SK-N-SH (cell line): ENCODE measurements at regions not wholly inside any gene's neighbourhood (a gene's known extent, or its start where the extent isn't known, plus 50 kb on each side); places are given as distances from the start of the nearest gene placed in this dataset.

Source experiments
- CTCF ChIA-PET: fragments of 300-600, 350-600 bp; formaldehyde crosslinking; extraction: SDS; loops from one replicate; lab custom pipeline; 2021; lab: Yijun Ruan, JAX
- POLR2A ChIA-PET: fragments of 350-600 bp; sonication (Branson Sonifier 250); formaldehyde crosslinking; extraction: SDS; loops from one replicate; lab custom pipeline; 2020; ENCODE audit warnings: antibody characterized with exemption, inconsistent platforms; lab: Yijun Ruan, JAX
- DNase-seq: peaks from one replicate; pipeline ENCODE4 v3.0.0; 2012
- H2AFZ ChIP-seq: fragments of 200-600 bp; sonication (generic); 2 replicates; pipeline ENCODE4 v1.8.1; 2016; ENCODE audit warnings: antibody characterized with exemption, mild to moderate bottlenecking, low read depth
- H3F3A ChIP-seq: fragments of 200-600 bp; sonication (generic); replicated peaks from 2 replicates; pipeline ENCODE3; 2016; ENCODE audit warnings: antibody characterized with exemption, mild to moderate bottlenecking; ENCODE audit not compliant: insufficient read depth
- H3K27ac ChIP-seq, 2 experiments: fragments of 200-500 bp in 1 of 2; fragments of 200-600 bp in 1 of 2; sonication (Bioruptor generic) in 1 of 2; sonication (generic), shearing (Covaris generic) in 1 of 2; 2 replicates each; pipeline versions ENCODE4 v1.5.1 to v1.6.1; 2014 to 2016; ENCODE audit warnings: low read depth in 2 of 2, inconsistent platforms in 1 of 2, low read length in 1 of 2, mild to moderate bottlenecking in 1 of 2, mixed read lengths in 1 of 2
- H3K27me3 ChIP-seq: fragments of 200-600 bp; sonication (generic), shearing (Covaris generic); 2 replicates; pipeline ENCODE4 v1.6.1; 2016; ENCODE audit warnings: mixed run types; ENCODE audit not compliant: insufficient read depth
- H3K36me3 ChIP-seq, 2 experiments: fragments of 200-500 bp in 1 of 2; fragments of 200-600 bp in 1 of 2; sonication (Bioruptor generic) in 1 of 2; sonication (generic) in 1 of 2; replicated peaks in 1 of 2; 2 replicates each; pipeline versions ENCODE3 to v1.5.1; 2014 to 2016; ENCODE audit warnings: low read length in 1 of 2, mild to moderate bottlenecking in 1 of 2; ENCODE audit not compliant: insufficient read depth in 2 of 2, control insufficient read depth in 1 of 2
- H3K4me1 ChIP-seq, 2 experiments: fragments of 200-500 bp in 1 of 2; fragments of 200-600 bp in 1 of 2; sonication (Bioruptor generic) in 1 of 2; sonication (generic), shearing (Covaris generic) in 1 of 2; 2 replicates each; pipeline versions ENCODE4 v1.5.1 to v1.6.1; 2014 to 2016; ENCODE audit warnings: low read depth in 1 of 2, low read length in 1 of 2, mixed run types in 1 of 2; ENCODE audit not compliant: insufficient read depth in 2 of 2, control insufficient read depth in 1 of 2
- H3K4me2 ChIP-seq: fragments of 200-600 bp; sonication (generic), shearing (Covaris generic); 2 replicates; pipeline ENCODE4 v1.6.1; 2017; ENCODE audit warnings: mixed run types
- H3K4me3 ChIP-seq, 2 experiments: fragments of 200-500 bp in 1 of 2; fragments of 200-600 bp in 1 of 2; sonication (Bioruptor generic) in 1 of 2; sonication (generic), shearing (Covaris generic) in 1 of 2; 2 replicates each; pipeline versions ENCODE4 v1.5.1 to v1.8.1; 2014 to 2016; ENCODE audit warnings: low read depth in 2 of 2, inconsistent platforms in 1 of 2, low read length in 1 of 2, mild to moderate bottlenecking in 1 of 2, mixed read lengths in 1 of 2, moderate library complexity in 1 of 2
- H3K79me2 ChIP-seq: fragments of 200-600 bp; sonication (generic); 2 replicates; pipeline ENCODE4 v1.8.1; 2017; ENCODE audit warnings: mild to moderate bottlenecking; ENCODE audit not compliant: insufficient read depth
- H3K9ac ChIP-seq: fragments of 200-600 bp; sonication (generic); 2 replicates; pipeline ENCODE4 v1.6.1; 2017; ENCODE audit warnings: mixed run types
- H3K9me2 ChIP-seq: fragments of 200-600 bp; sonication (generic); 2 replicates; pipeline ENCODE4 v1.6.1; 2017; ENCODE audit warnings: mixed run types
- H3K9me3 ChIP-seq: fragments of 200-600 bp; sonication (generic); 2 replicates; pipeline ENCODE4 v1.6.1; 2017; ENCODE audit warnings: mixed run types, mild to moderate bottlenecking, moderate library complexity
- H4K20me1 ChIP-seq: fragments of 200-600 bp; sonication (generic); 2 replicates; pipeline ENCODE4 v1.6.1; 2017; ENCODE audit warnings: mild to moderate bottlenecking, mixed run types; ENCODE audit not compliant: insufficient read depth
- CHD2 ChIP-seq: fragments of 150-350 bp; IDR thresholded peaks from 2 replicates; pipeline ENCODE4 v1.6.1; 2018; ENCODE audit warnings: low read length; ENCODE audit not compliant: partially characterized antibody
- ELF1 ChIP-seq: IDR thresholded peaks from 2 replicates; pipeline ENCODE4 v1.4.0; 2012
- FOSL2 ChIP-seq: IDR thresholded peaks from 2 replicates; pipeline ENCODE4 v1.4.0; 2012; ENCODE audit warnings: low read depth, mild to moderate bottlenecking, moderate library complexity, borderline replicate concordance
- FOXJ3 ChIP-seq: sonication (generic); formaldehyde crosslinking; IDR thresholded peaks from 2 replicates; pipeline ENCODE4 v1.5.1; 2020; ENCODE audit warnings: mild to moderate bottlenecking, missing genetic modification reagents
- GATA2 ChIP-seq: sonication (generic); formaldehyde crosslinking; IDR thresholded peaks from 2 replicates; pipeline ENCODE4 v1.5.0; 2020; ENCODE audit warnings: mild to moderate bottlenecking, missing genetic modification reagents
- IRF3 ChIP-seq: fragments of 150-350 bp; IDR thresholded peaks from 2 replicates; pipeline ENCODE4 v1.6.1; 2016; ENCODE audit warnings: mild to moderate bottlenecking, low read depth, low read length
- JUND ChIP-seq: IDR thresholded peaks from 2 replicates; pipeline ENCODE4 v1.4.0; 2012
- MAX ChIP-seq: IDR thresholded peaks from 2 replicates; pipeline ENCODE4 v1.4.0; 2012; ENCODE audit warnings: low read depth
- MEF2A ChIP-seq: IDR thresholded peaks from 2 replicates; pipeline ENCODE4 v1.4.0; 2012; ENCODE audit warnings: low read depth, borderline replicate concordance
- NRF1 ChIP-seq: IDR thresholded peaks from 2 replicates; pipeline ENCODE4 v1.6.1; 2012; ENCODE audit warnings: low read depth, mild to moderate bottlenecking, low read length
- PBX3 ChIP-seq: IDR thresholded peaks from 2 replicates; pipeline ENCODE4; 2012
- POLR2AphosphoS5 ChIP-seq: IDR thresholded peaks from 2 replicates; pipeline ENCODE4 v1.6.1; 2012; ENCODE audit warnings: low read depth, low read length
- RFX5 ChIP-seq: IDR thresholded peaks from 2 replicates; pipeline ENCODE4 v1.6.1; 2012; ENCODE audit warnings: mild to moderate bottlenecking, improper control_type of control experiment, low read length
- SIN3A ChIP-seq: IDR thresholded peaks from 2 replicates; pipeline ENCODE4 v1.6.1; 2012; ENCODE audit warnings: low read depth, mild to moderate bottlenecking, low read length, moderate library complexity, borderline replicate concordance
- TCF12 ChIP-seq: IDR thresholded peaks from 2 replicates; pipeline ENCODE4 v1.4.0; 2012
- USF1 ChIP-seq: IDR thresholded peaks from 2 replicates; pipeline ENCODE4 v1.4.0; 2012; ENCODE audit warnings: low read depth, borderline replicate concordance
- USF2 ChIP-seq: fragments of 150-350 bp; IDR thresholded peaks from 2 replicates; pipeline ENCODE4 v1.6.1; 2017; ENCODE audit warnings: antibody characterized with exemption, low read length, low read depth, borderline replicate concordance
- YY1 ChIP-seq: IDR thresholded peaks from 2 replicates; pipeline ENCODE4 v1.4.0; 2012; ENCODE audit warnings: low read depth, mild to moderate bottlenecking
- ZBTB33 ChIP-seq: IDR thresholded peaks from 2 replicates; pipeline ENCODE4 v1.4.0; 2012; ENCODE audit warnings: low read depth, borderline replicate concordance
- WGBS: methylation state at CpG from one replicate; pipeline ENCODE4 v1.1.6; 2017; ENCODE audit warnings: low lambda C conversion rate; 5-methylcytosine and 5-hydroxymethylcytosine counted together

- POLR2A ChIA-PET: no interaction called here
These were observed 153.6 kb upstream of the PPP2R2D start for GRCh38 chr10:131747251-131747650.

More at GRCh38 chr10:131747251-131747650, 153.6 kb upstream of the PPP2R2D start:
- H4K20me1 ChIP-seq: no peaks in the 10 kb centered on the region
- H3K9me2 ChIP-seq: no peaks in the 10 kb centered on the region
- TF ChIP-seq MEF2A: no peak
- TF ChIP-seq GATA2 (CRISPR knock-in tag): no peak
- TF ChIP-seq USF2: no peak
- no peak for TF ChIP-seq ZBTB33
- no peak for TF ChIP-seq PBX3
- TF ChIP-seq IRF3: no peak
- no peak for TF ChIP-seq MAX
- no peak for TF ChIP-seq FOSL2
- no peak for TF ChIP-seq USF1
- TF ChIP-seq TCF12: no peak
- TF ChIP-seq POLR2AphosphoS5: no peak
- TF ChIP-seq FOXJ3: no peak
- no peak for TF ChIP-seq SIN3A
- no peak for TF ChIP-seq JUND
- TF ChIP-seq RFX5: no peak
- no peak for TF ChIP-seq CHD2
- no peak for TF ChIP-seq NRF1
- TF ChIP-seq ELF1: no peak
- no peak for TF ChIP-seq YY1
- no peak overlapping the region for H3K4me2 ChIP-seq
- CTCF ChIA-PET: no interaction called here
- no peaks in the 10 kb centered on the region for H3K36me3 ChIP-seq
- no peak overlapping the region for H3K4me3 ChIP-seq
- no peak overlapping the region for H3K9ac ChIP-seq
- H3K4me1 ChIP-seq: no peaks in the 10 kb centered on the region
- no peak for DNase-seq
- no peaks in the 10 kb centered on the region for H3K9me3 ChIP-seq
- H3F3A ChIP-seq: no peaks in the 10 kb centered on the region
- H3K79me2 ChIP-seq: no peaks in the 10 kb centered on the region
- H3K27me3 ChIP-seq: no peaks in the 10 kb centered on the region
- 63% methylated on average over 16 of the region's 16 CpGs for WGBS
- H3K27ac ChIP-seq: no peak overlapping the region
- no peak overlapping the region for H2AFZ ChIP-seq
